CD1c-positive myeloid dendritic cell (primary cell): ENCODE measurements at regions not wholly inside any gene's neighbourhood (a gene's known extent, or its start where the extent isn't known, plus 50 kb on each side); places are given as distances from the start of the nearest gene placed in this dataset.

ENCODE experiments used
- DNase-seq: peaks from one replicate; pipeline ENCODE4 v3.0.0-alpha.2; 2016; ENCODE audit errors: extremely low spot score

DNA sequence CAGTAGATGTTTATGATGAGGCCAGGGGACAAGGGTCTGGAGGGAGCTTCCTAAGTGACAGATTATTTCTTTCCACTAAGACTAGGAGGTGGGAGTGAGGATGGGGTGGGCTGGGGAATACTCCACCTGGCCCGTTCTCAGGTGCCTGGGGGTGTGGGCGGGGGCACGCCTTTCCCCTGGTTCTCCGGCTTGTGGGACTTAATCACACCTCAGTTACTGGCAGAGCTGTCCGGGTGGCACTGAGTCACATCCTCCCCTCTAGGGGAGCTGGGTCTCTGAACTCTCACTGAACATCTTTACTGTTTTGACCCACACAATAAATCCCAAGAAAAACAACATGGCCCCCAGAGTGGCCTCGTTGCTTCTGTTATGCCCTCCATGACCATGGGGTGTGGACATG, 332.8 kb downstream of the MAF start:
- no peak for DNase-seq

- DNase-seq: no peak
Measured at GRCh38 chr16:79267146-79267545, 333.4 kb downstream of the MAF start.

- no peak for DNase-seq
Measured at GRCh38 chr16:79265701-79266100, 334.8 kb downstream of the MAF start.

GRCh38 chr16:79265196-79265595, 335.3 kb downstream of the MAF start:
- DNase-seq: peak; percentile 47

GRCh38 chr16:79264237-79265109, 336.1 kb downstream of the MAF start:
- DNase-seq: peak; percentile 92

GRCh38 chr16:79263425-79263824, 337.1 kb downstream of the MAF start:
- peak; percentile 60 for DNase-seq
